MCF 10A (cell line): ENCODE measurements at regions not wholly inside any gene's neighbourhood (a gene's known extent, or its start where the extent isn't known, plus 50 kb on each side); places are given as distances from the start of the nearest gene placed in this dataset.

Experiments
- BruUV-seq: library from RNA; stranded (reverse); fragments of 400-500 nt; replicated peaks from 2 replicates; lab custom pipeline; 2021; lab: Mats Ljungman, UMichigan
- CTCF ChIA-PET: fragments of 300-600 bp; sonication (Branson Sonifier 250); formaldehyde crosslinking; extraction: SDS; loops from one replicate; lab custom pipeline; 2021; ENCODE audit warnings: antibody characterized with exemption, inconsistent platforms; lab: Yijun Ruan, JAX
- POLR2A ChIA-PET: fragments of 300-600, 350-650 bp; sonication (Branson Sonifier 250); formaldehyde crosslinking; extraction: SDS; loops from one replicate; lab custom pipeline; 2020; ENCODE audit warnings: antibody characterized with exemption, inconsistent platforms; lab: Yijun Ruan, JAX
- DNase-seq: peaks from one replicate; pipeline ENCODE4 v3.0.0-alpha.2; 2018; ENCODE audit not compliant: unreplicated experiment
- H3K27ac Mint-ChIP-seq: one replicate; pipeline ENCODE4 v1.8.0; 2022; ENCODE audit warnings: mild to moderate bottlenecking, low read depth, mixed read lengths; ENCODE audit not compliant: unreplicated experiment
- H3K27me3 Mint-ChIP-seq: one replicate; pipeline ENCODE4 v1.8.0; 2022; ENCODE audit warnings: mixed read lengths; ENCODE audit not compliant: insufficient read depth, unreplicated experiment
- H3K36me3 Mint-ChIP-seq: one replicate; pipeline ENCODE4 v1.8.0; 2022; ENCODE audit warnings: mild to moderate bottlenecking, moderate library complexity, mixed read lengths; ENCODE audit not compliant: insufficient read depth, unreplicated experiment
- H3K4me1 Mint-ChIP-seq: one replicate; pipeline ENCODE4 v1.8.0; 2022; ENCODE audit warnings: mixed read lengths; ENCODE audit not compliant: insufficient read depth, unreplicated experiment
- H3K4me3 Mint-ChIP-seq: one replicate; pipeline ENCODE4 v1.8.0; 2022; ENCODE audit warnings: mild to moderate bottlenecking, moderate library complexity, mixed read lengths; ENCODE audit not compliant: unreplicated experiment
- H3K9me3 Mint-ChIP-seq: one replicate; pipeline ENCODE4 v1.8.0; 2022; ENCODE audit warnings: mixed read lengths; ENCODE audit not compliant: unreplicated experiment
- CTCF ChIP-seq: fragments of 200-600 bp; IDR thresholded peaks from one replicate; pipeline ENCODE4 v1.8.0; 2022; ENCODE audit warnings: antibody characterized with exemption, mild to moderate bottlenecking; ENCODE audit not compliant: unreplicated experiment
- intact Hi-C: fragments of 100-400 bp; cut with micrococcal nuclease; formaldehyde crosslinking; loops from 2 replicates; pipeline ENCODE4 v1.14.1; 2022

GRCh38 chr6:8551386-8551785 lies 116.0 kb upstream of the SLC35B3 start:
- no peak for DNase-seq
- Mint-ChIP-seq H3K4me1 (peaks cover 8% of the 10 kb centered on the region), H3K27me3 (no peaks in the 10 kb centered on the region), H3K4me3 (no peak overlapping the region), H3K36me3 (no peaks in the 10 kb centered on the region), H3K9me3 (no peaks in the 10 kb centered on the region), H3K27ac (no peak overlapping the region)
- ChIA-PET CTCF (no interaction called here), POLR2A (interaction anchor here (0.6 kb wide), 1 partner anchor 107 kb away, joined by 3 read pairs; no protein-coding TSS in a partner anchor)
- intact Hi-C loops = no loop called here
- no TSS peak for BruUV-seq
- no peak for TF ChIP-seq CTCF

GRCh38 chr6:8549074-8549790 lies 113.9 kb upstream of the SLC35B3 start:
- no peaks in the 10 kb centered on the region for H3K4me1 Mint-ChIP-seq
- BruUV-seq = no TSS peak
- no peak for TF ChIP-seq CTCF
- ChIA-PET CTCF (interaction anchor here (0.5 to 0.7 kb wide), 4 partner anchors 21 to 313 kb away, joined by 3 read pairs; a partner anchor contains a TSS), POLR2A (interaction anchor here (0.6 to 0.7 kb wide), 2 partner anchors 43 to 434 kb away, joined by 3 read pairs; no protein-coding TSS in a partner anchor)
- DNase-seq = no peak
- H3K27ac Mint-ChIP-seq = no peak overlapping the region
- intact Hi-C loops = no loop called here
- no peaks in the 10 kb centered on the region for H3K36me3 Mint-ChIP-seq
- H3K9me3 Mint-ChIP-seq = no peaks in the 10 kb centered on the region
- no peaks in the 10 kb centered on the region for H3K27me3 Mint-ChIP-seq
- H3K4me3 Mint-ChIP-seq = no peak overlapping the region

DNA sequence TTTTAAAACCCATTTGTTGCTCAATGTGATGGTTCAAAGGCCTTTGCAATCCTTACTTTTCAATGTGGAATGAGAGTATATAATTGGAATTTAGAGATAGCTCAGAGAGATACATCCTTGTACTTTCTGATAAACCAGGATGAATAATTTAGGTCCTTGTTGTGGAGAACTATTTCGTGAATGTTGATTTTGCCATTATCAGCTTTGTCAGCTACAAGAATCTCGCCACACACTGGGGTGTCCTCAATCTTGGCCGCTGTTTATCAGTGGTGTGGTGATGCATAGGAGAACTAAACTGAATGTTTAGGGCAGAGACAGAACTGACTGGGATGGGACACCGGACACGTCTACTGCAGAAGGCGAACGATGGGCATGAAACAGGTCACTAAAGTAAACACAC lies 111.2 kb upstream of the SLC35B3 start:
- Mint-ChIP-seq H3K27me3 (no peaks in the 10 kb centered on the region), H3K4me1 (no peaks in the 10 kb centered on the region), H3K4me3 (no peak overlapping the region), H3K27ac (no peak overlapping the region), H3K36me3 (no peaks in the 10 kb centered on the region), H3K9me3 (no peaks in the 10 kb centered on the region)
- intact Hi-C loops = no loop called here
- BruUV-seq = no TSS peak
- ChIA-PET POLR2A (no interaction called here), CTCF (interaction anchor here (0.6 to 1.1 kb wide), 3 partner anchors 11 to 1209 kb away, joined by 3 read pairs; no protein-coding TSS in a partner anchor)
- TF ChIP-seq CTCF = no peak
- DNase-seq = no peak

GRCh38 chr6:8545336-8545735 lies 110.0 kb upstream of the SLC35B3 start:
- intact Hi-C loops = no loop called here
- H3K4me1 Mint-ChIP-seq = no peaks in the 10 kb centered on the region
- ChIA-PET CTCF (interaction anchor here (0.6 kb wide), 1 partner anchor 89 kb away, joined by 5 read pairs; no protein-coding TSS in a partner anchor), POLR2A (interaction anchor here (0.6 kb wide), 1 partner anchor 165 kb away, joined by 3 read pairs; no protein-coding TSS in a partner anchor)
- no peak for DNase-seq
- no peak for TF ChIP-seq CTCF
- no peaks in the 10 kb centered on the region for H3K27me3 Mint-ChIP-seq
- H3K9me3 Mint-ChIP-seq = peaks cover 10% of the 10 kb centered on the region
- no peak overlapping the region for H3K4me3 Mint-ChIP-seq
- BruUV-seq = no TSS peak
- H3K27ac Mint-ChIP-seq = no peak overlapping the region
- H3K36me3 Mint-ChIP-seq = no peaks in the 10 kb centered on the region
